SK-N-SH (cell line): ENCODE measurements at regions not wholly inside any gene's neighbourhood (a gene's known extent, or its start where the extent isn't known, plus 50 kb on each side); places are given as distances from the start of the nearest gene placed in this dataset.

Experiments used
- CTCF ChIA-PET: fragments of 300-600, 350-600 bp; formaldehyde crosslinking; extraction: SDS; loops from one replicate; lab custom pipeline; 2021; lab: Yijun Ruan, JAX
- POLR2A ChIA-PET: fragments of 350-600 bp; sonication (Branson Sonifier 250); formaldehyde crosslinking; extraction: SDS; loops from one replicate; lab custom pipeline; 2020; ENCODE audit warnings: antibody characterized with exemption, inconsistent platforms; lab: Yijun Ruan, JAX
- DNase-seq: peaks from one replicate; pipeline ENCODE4 v3.0.0; 2012
- H2AFZ ChIP-seq: fragments of 200-600 bp; sonication (generic); 2 replicates; pipeline ENCODE4 v1.8.1; 2016; ENCODE audit warnings: antibody characterized with exemption, mild to moderate bottlenecking, low read depth
- H3F3A ChIP-seq: fragments of 200-600 bp; sonication (generic); replicated peaks from 2 replicates; pipeline ENCODE3; 2016; ENCODE audit warnings: antibody characterized with exemption, mild to moderate bottlenecking; ENCODE audit not compliant: insufficient read depth
- H3K27ac ChIP-seq, 2 experiments: fragments of 200-500 bp in 1 of 2; fragments of 200-600 bp in 1 of 2; sonication (Bioruptor generic) in 1 of 2; sonication (generic), shearing (Covaris generic) in 1 of 2; 2 replicates each; pipeline versions ENCODE4 v1.5.1 to v1.6.1; 2014 to 2016; ENCODE audit warnings: low read depth in 2 of 2, inconsistent platforms in 1 of 2, low read length in 1 of 2, mild to moderate bottlenecking in 1 of 2, mixed read lengths in 1 of 2
- H3K27me3 ChIP-seq: fragments of 200-600 bp; sonication (generic), shearing (Covaris generic); 2 replicates; pipeline ENCODE4 v1.6.1; 2016; ENCODE audit warnings: mixed run types; ENCODE audit not compliant: insufficient read depth
- H3K36me3 ChIP-seq, 2 experiments: fragments of 200-500 bp in 1 of 2; fragments of 200-600 bp in 1 of 2; sonication (Bioruptor generic) in 1 of 2; sonication (generic) in 1 of 2; replicated peaks in 1 of 2; 2 replicates each; pipeline versions ENCODE3 to v1.5.1; 2014 to 2016; ENCODE audit warnings: low read length in 1 of 2, mild to moderate bottlenecking in 1 of 2; ENCODE audit not compliant: insufficient read depth in 2 of 2, control insufficient read depth in 1 of 2
- H3K4me1 ChIP-seq, 2 experiments: fragments of 200-500 bp in 1 of 2; fragments of 200-600 bp in 1 of 2; sonication (Bioruptor generic) in 1 of 2; sonication (generic), shearing (Covaris generic) in 1 of 2; 2 replicates each; pipeline versions ENCODE4 v1.5.1 to v1.6.1; 2014 to 2016; ENCODE audit warnings: low read depth in 1 of 2, low read length in 1 of 2, mixed run types in 1 of 2; ENCODE audit not compliant: insufficient read depth in 2 of 2, control insufficient read depth in 1 of 2
- H3K4me2 ChIP-seq: fragments of 200-600 bp; sonication (generic), shearing (Covaris generic); 2 replicates; pipeline ENCODE4 v1.6.1; 2017; ENCODE audit warnings: mixed run types
- H3K4me3 ChIP-seq, 2 experiments: fragments of 200-500 bp in 1 of 2; fragments of 200-600 bp in 1 of 2; sonication (Bioruptor generic) in 1 of 2; sonication (generic), shearing (Covaris generic) in 1 of 2; 2 replicates each; pipeline versions ENCODE4 v1.5.1 to v1.8.1; 2014 to 2016; ENCODE audit warnings: low read depth in 2 of 2, inconsistent platforms in 1 of 2, low read length in 1 of 2, mild to moderate bottlenecking in 1 of 2, mixed read lengths in 1 of 2, moderate library complexity in 1 of 2
- H3K79me2 ChIP-seq: fragments of 200-600 bp; sonication (generic); 2 replicates; pipeline ENCODE4 v1.8.1; 2017; ENCODE audit warnings: mild to moderate bottlenecking; ENCODE audit not compliant: insufficient read depth
- H3K9ac ChIP-seq: fragments of 200-600 bp; sonication (generic); 2 replicates; pipeline ENCODE4 v1.6.1; 2017; ENCODE audit warnings: mixed run types
- H3K9me2 ChIP-seq: fragments of 200-600 bp; sonication (generic); 2 replicates; pipeline ENCODE4 v1.6.1; 2017; ENCODE audit warnings: mixed run types
- H3K9me3 ChIP-seq: fragments of 200-600 bp; sonication (generic); 2 replicates; pipeline ENCODE4 v1.6.1; 2017; ENCODE audit warnings: mixed run types, mild to moderate bottlenecking, moderate library complexity
- H4K20me1 ChIP-seq: fragments of 200-600 bp; sonication (generic); 2 replicates; pipeline ENCODE4 v1.6.1; 2017; ENCODE audit warnings: mild to moderate bottlenecking, mixed run types; ENCODE audit not compliant: insufficient read depth
- EP300 ChIP-seq, 2 experiments: IDR thresholded peaks; 2 replicates each; pipeline versions ENCODE4 v1.4.0 to v1.6.1; 2012; ENCODE audit warnings: borderline replicate concordance in 1 of 2, low read depth in 1 of 2, low read length in 1 of 2
- FOSL2 ChIP-seq: IDR thresholded peaks from 2 replicates; pipeline ENCODE4 v1.4.0; 2012; ENCODE audit warnings: low read depth, mild to moderate bottlenecking, moderate library complexity, borderline replicate concordance
- FOXJ3 ChIP-seq: sonication (generic); formaldehyde crosslinking; IDR thresholded peaks from 2 replicates; pipeline ENCODE4 v1.5.1; 2020; ENCODE audit warnings: mild to moderate bottlenecking, missing genetic modification reagents
- GABPA ChIP-seq: IDR thresholded peaks from 2 replicates; pipeline ENCODE4 v1.4.0; 2012; ENCODE audit warnings: low read depth, mild to moderate bottlenecking
- GATA2 ChIP-seq: sonication (generic); formaldehyde crosslinking; IDR thresholded peaks from 2 replicates; pipeline ENCODE4 v1.5.0; 2020; ENCODE audit warnings: mild to moderate bottlenecking, missing genetic modification reagents
- JUND ChIP-seq: IDR thresholded peaks from 2 replicates; pipeline ENCODE4 v1.4.0; 2012
- MEF2A ChIP-seq: IDR thresholded peaks from 2 replicates; pipeline ENCODE4 v1.4.0; 2012; ENCODE audit warnings: low read depth, borderline replicate concordance
- POLR2AphosphoS5 ChIP-seq: IDR thresholded peaks from 2 replicates; pipeline ENCODE4 v1.6.1; 2012; ENCODE audit warnings: low read depth, low read length
- RAD21 ChIP-seq: IDR thresholded peaks from 2 replicates; pipeline ENCODE4 v1.6.1; 2012; ENCODE audit warnings: mild to moderate bottlenecking, low read length
- REST ChIP-seq: IDR thresholded peaks from 2 replicates; pipeline ENCODE4 v1.6.1; 2012; ENCODE audit warnings: mild to moderate bottlenecking, low read depth, low read length, moderate library complexity
- RXRA ChIP-seq: IDR thresholded peaks from 2 replicates; pipeline ENCODE4 v1.4.0; 2012; ENCODE audit warnings: low read depth, mild to moderate bottlenecking, borderline replicate concordance
- SMC3 ChIP-seq: IDR thresholded peaks from 2 replicates; pipeline ENCODE4 v1.6.1; 2012; ENCODE audit warnings: low read depth, low read length, improper control_type of control experiment
- TCF12 ChIP-seq: IDR thresholded peaks from 2 replicates; pipeline ENCODE4 v1.4.0; 2012
- USF2 ChIP-seq: fragments of 150-350 bp; IDR thresholded peaks from 2 replicates; pipeline ENCODE4 v1.6.1; 2017; ENCODE audit warnings: antibody characterized with exemption, low read length, low read depth, borderline replicate concordance
- TF ChIP-seq, protein P1 (sequence below): IDR thresholded peaks from 2 replicates; pipeline ENCODE4 v1.4.0; 2012; ENCODE audit warnings: low read depth
- TF ChIP-seq, protein P2 (sequence below): IDR thresholded peaks from 2 replicates; pipeline ENCODE4 v1.4.0; 2012; ENCODE audit warnings: low read depth, borderline replicate concordance
- TF ChIP-seq, protein P3 (sequence below): IDR thresholded peaks from 2 replicates; pipeline ENCODE4; 2012

- no peaks in the 10 kb centered on the region for H4K20me1 ChIP-seq
- no peaks in the 10 kb centered on the region for H3K36me3 ChIP-seq
- TF ChIP-seq, protein P1, sequence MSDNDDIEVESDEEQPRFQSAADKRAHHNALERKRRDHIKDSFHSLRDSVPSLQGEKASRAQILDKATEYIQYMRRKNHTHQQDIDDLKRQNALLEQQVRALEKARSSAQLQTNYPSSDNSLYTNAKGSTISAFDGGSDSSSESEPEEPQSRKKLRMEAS: no peak
- no peak for TF ChIP-seq MEF2A
- TF ChIP-seq JUND: no peak
- no peak for TF ChIP-seq GABPA
- TF ChIP-seq FOXJ3 (CRISPR knock-in tag): no peak
- TF ChIP-seq REST: no peak
- TF ChIP-seq GATA2 (CRISPR knock-in tag): no peak
- TF ChIP-seq, protein P2, sequence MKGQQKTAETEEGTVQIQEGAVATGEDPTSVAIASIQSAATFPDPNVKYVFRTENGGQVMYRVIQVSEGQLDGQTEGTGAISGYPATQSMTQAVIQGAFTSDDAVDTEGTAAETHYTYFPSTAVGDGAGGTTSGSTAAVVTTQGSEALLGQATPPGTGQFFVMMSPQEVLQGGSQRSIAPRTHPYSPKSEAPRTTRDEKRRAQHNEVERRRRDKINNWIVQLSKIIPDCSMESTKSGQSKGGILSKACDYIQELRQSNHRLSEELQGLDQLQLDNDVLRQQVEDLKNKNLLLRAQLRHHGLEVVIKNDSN: no peak
- TF ChIP-seq SMC3: no peak
- no peak for TF ChIP-seq POLR2AphosphoS5
- no peak for TF ChIP-seq FOSL2
- no peak for TF ChIP-seq EP300 (IDR thresholded peaks at IDR 0.05; ENCODE audit: borderline replicate concordance in 1 of 2, low read depth in 1 of 2, low read length in 1 of 2)
- no peak for TF ChIP-seq RAD21
- TF ChIP-seq TCF12: no peak
- no peak for TF ChIP-seq USF2
- TF ChIP-seq, protein P3, sequence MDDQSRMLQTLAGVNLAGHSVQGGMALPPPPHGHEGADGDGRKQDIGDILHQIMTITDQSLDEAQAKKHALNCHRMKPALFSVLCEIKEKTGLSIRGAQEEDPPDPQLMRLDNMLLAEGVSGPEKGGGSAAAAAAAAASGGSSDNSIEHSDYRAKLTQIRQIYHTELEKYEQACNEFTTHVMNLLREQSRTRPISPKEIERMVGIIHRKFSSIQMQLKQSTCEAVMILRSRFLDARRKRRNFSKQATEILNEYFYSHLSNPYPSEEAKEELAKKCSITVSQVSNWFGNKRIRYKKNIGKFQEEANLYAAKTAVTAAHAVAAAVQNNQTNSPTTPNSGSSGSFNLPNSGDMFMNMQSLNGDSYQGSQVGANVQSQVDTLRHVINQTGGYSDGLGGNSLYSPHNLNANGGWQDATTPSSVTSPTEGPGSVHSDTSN: no peak
- TF ChIP-seq RXRA: no peak
- TF ChIP-seq, all 33 proteins: peak for 0
- Histone ChIP-seq H3K27ac (no peak overlapping the region), H3K4me3 (no peak overlapping the region), H3K9me3 (no peaks in the 10 kb centered on the region), H3K4me1 (no peaks in the 10 kb centered on the region), H2AFZ (no peak overlapping the region), H3K4me2 (no peak overlapping the region), H3F3A (no peaks in the 10 kb centered on the region), H3K9me2 (no peaks in the 10 kb centered on the region), H3K9ac (no peak overlapping the region), H3K27me3 (no peaks in the 10 kb centered on the region), H3K79me2 (no peaks in the 10 kb centered on the region)
- ChIA-PET POLR2A (no interaction called here), CTCF (no interaction called here)
- DNase-seq: no peak
These were observed 1236.9 kb downstream of the DNAJB9 start for GRCh38 chr7:109806548-109806947.
